Activated CD4-positive, alpha-beta T cell treated with anti-CD3 and anti-CD28 coated beads, Interleukin-2, amount 50 U/mL, for 48 hours (primary cell): ENCODE measurements at regions not wholly inside any gene's neighbourhood (a gene's known extent, or its start where the extent isn't known, plus 50 kb on each side); places are given as distances from the start of the nearest gene placed in this dataset.

Source experiments
- DNase-seq, 2 experiments: peaks; one replicate each; pipeline ENCODE4 v3.0.0-alpha.2; 2020

DNA sequence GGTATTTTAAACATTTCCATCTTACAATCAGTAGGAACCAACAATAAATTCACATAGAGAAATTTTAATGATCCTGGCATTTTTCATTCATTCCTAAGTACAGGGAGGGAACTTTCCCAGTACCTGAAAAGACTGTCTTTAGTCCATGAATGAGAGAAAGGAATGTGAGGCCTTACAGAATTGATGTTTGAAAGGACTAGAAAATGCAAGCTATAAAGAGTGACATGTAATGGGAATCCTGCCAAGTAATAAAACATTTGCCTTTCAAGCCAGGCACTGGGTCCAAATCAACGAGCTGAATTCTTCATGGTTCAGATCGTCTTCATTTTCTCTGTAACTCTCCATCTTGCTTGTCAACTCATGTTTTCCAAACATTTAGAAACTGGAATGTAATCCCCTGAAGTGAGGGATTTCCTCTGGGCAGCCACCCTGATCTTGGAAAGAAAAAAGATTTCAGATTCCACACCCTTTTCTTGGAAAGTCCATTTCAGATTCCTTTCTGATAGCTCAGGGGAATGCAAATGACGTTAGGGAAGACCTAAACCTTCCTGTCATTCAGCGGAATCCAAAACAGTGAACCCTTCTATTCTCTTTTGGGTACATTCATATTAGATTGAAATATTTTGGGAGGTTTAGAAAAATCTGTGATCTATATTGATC, 315.8 kb downstream of the SH3GL2 start:
- no peak for DNase-seq

DNA sequence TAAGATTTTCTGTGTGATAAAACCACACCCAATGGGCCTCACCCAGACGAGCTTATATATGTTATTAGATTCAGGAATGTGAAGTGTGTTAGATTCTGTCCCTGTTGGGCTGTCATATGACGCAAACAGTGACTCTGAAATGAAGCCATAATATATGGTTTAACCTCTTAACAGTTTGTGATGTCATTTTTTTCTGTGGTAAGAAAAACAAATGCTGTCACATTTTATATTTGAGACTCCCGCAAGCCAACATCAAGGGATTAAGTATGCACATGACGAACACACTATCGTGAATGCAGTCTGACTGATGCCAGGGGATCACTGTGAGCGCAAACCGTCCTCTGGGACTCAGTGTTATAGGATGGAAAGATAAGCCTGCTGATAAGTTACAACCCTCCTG, 321.7 kb downstream of the SH3GL2 start:
- DNase-seq = no peak

DNA sequence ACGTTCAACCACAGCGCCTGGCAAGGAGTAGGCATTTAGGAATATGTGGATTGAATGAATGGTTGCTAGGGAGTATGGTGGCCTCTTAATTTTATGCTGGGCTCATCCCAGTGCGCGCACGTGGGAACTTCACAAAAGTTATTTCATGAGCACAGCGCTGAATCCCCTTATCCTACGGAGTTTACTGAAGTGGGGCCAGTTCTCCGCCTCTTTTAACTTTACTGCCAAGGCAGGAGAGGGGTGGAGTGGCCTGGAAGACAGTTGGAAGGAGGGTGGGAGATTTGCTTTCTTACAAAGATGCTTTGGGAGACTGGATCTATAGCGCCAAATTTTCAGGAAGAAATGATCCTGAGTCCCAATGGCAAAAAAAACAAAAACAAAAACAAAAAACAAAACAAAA, 326.5 kb downstream of the SH3GL2 start:
- DNase-seq = no peak

DNA sequence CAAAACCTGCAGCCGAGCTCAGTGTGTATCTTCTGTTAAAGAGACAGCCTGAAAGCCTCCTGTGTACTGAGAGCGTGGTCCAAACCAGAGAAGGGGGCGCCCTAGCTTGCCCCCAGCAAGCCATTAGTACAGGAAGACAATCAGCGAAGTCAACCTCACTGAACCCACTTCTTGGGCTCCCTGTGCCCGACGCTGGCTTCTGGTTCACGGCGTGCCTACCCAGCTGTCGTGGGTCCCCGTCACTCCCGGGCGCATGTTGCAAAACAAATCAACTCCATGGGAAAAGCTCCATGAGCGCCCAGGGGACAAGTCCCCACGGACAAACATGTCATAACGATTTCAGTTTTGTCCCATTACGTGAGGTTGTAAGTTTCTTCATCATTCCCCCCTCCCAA, 326.9 kb downstream of the SH3GL2 start:
- DNase-seq = no peak

DNA sequence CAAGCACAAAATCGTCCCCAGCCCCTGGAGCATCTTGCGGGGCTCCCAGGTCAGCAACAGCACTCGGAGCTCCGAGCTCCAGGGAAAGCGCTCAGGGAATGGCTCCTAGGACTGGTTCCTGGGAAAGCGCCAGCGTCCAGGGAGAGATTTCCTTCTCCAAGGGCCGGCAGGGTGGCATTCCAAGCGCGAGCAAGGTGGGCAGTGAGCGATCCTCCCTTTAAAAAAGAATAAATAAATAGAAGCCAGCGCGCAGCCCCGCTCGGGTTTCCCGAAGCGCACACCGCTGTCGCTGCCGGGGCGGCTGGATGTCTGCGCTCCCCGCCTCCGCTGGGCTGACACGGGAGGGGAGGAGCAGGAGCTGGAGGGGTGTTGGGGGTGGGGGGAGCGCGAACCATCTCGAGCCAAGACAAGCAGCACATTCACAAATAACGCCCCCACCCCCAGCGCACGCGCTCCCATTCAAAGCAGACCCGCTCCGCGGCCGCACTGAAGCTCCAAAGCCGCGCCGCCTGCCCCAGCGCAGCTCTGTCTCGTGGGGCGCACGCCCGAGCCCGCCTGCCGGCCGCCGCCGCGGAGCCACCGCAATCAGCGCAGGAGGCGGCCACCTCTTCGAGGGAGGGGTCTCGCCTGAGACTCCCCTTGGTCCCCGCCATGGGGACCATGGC, 327.4 kb downstream of the SH3GL2 start:
- DNase-seq = no peak

DNA sequence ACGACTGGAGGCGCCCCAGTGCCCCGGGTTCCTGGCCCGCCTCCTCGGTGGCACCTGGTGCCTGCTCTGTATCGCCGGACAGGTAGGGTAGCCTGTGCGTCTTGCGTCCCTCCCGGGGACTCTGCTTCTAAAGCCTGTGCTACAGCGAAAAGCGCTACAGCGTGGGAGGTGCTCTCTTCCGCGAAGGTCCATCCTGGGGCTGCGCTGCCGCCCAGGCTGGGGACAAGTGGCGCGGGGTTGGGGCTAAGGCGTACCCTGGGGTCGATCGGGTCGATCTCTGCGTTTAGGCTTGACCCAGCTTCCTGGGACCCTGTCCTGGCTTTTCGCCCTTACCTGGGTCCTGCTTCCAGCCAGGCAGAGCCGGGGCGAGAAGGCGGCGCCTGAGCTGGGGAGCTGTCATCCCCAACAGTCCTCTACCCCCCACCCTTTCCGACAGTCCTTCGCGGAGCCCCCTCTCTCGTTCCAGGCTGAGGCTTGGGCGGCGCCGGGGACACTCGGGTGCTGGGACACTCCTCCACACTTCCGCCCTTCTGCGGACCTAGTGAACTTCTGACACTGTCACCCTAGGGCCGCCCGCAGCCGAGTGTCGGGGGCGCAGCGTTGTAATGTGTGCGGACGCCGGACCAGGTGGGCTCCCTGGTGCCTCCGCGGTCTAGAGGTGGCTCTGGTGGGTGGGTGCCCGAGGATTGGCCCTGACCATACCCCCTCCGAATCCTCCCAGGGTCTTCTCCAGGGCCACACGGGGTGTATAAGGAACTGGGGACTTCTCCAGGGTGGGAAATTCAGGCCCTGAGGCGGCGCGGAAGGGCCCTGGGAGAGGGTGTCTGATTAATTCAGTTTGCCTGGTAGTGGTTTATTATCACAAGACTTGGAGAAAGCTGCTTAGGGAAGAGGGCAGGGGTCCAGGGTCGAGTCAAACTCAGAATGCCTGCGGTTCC, 328.2 kb downstream of the SH3GL2 start:
- no peak for DNase-seq

DNA sequence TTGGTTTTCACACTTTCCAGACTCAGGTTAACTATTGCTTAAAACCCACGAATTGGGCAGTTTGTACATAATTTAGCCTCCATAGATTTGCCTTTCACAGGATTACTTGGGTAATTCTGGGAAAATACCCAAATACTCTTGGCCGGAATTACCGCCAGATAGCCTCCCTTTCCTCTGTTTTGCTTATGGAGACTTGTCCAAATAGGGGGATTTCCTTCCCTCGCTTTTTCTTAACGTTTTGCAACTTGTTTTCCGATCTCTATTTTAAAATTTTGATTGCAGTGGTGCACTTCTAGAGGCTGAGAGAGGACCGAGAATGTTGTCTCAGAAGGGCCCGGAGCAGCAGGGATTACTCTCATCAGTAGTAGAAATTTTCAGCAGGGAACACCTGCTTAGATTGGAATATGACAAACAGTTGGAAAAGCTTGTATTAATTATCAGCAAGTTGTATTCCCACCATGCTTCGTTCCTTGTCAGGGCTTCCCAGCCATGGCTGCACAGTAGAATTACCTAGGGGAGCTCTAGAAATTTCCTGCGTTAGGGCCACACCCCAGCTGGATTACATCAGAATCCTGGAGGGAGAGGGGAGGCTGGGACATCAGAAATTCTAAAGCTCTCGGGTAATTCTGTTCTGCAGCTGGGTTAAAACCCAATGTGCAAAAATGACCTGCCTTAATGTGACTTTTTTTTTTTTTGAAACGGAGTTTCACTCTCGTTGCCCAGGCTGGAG, 329.1 kb downstream of the SH3GL2 start:
- DNase-seq = no peak

DNA sequence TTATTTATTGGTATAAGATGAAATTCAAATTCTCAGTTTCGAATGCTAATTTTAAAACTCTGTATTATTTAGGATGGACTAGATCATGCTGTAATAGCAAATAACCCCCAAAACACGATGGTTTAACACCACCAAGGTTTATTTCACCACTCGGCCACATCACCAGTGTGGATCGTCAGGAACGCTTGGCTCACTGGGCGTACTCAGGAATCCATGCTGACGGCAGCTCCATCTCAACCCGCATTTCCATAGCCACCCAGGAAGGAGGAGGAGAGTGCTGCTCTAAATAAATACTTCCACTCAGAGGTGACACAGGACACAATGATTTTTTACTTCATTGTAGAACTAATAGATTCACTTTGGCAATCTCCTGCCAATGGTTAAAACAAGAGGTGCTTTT, 347.4 kb downstream of the SH3GL2 start:
- no peak for DNase-seq

DNA sequence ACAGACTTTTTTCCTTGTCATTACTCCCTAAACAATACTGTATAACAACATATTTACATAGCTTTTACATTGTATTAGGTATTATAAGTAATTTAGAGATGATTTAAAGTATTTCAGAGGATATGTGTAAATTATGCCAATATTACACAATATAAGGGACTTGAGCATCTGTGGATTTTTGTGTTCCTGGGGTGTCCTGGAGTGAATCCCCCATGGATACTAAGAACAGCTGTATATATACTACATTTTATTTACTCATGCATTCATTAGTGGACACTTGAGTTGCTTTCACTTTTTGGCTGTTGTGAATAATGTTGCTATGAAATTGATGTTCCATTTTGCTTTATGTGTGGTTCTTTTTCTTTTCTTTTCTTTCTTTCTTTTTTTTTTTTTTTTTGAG, 348.8 kb downstream of the SH3GL2 start:
- DNase-seq = no peak

DNA sequence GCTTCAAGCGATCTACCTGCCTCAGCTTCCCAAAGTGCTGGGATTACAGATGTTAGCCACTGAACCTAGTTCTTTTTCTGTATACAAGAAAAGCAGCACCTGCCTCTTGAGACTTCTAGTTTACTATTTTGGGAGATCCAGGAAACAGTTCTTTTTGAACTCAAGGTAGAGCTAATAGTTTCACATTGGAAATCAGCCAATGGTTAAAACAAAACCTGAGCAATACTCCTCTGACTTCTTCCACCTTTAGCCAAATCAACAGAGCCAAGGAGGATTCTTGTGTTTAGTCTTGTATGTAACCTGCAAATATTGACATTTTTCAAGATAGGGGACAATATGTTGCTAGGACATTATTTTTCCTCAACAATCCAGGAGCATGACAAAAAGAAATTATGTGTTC, 349.4 kb downstream of the SH3GL2 start:
- no peak for DNase-seq

DNA sequence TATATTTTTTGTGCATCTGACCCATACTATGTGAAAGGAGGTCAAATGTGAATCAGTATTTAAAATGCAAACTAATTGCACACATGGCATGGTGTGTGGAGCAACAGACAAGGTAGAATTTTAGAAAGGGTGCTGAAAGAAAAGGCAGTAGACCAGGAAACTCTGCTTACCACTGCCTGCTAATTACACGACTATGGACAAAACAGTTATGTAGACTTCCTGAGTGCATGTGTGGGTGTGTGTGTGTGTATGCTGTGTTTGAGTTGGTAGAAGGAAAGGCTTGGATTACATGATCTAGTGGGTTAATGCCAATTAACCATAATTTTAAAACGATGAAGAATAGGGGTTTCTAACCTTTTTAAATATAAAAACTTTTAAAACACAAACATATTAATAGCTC, 349.9 kb downstream of the SH3GL2 start:
- DNase-seq = no peak

DNA sequence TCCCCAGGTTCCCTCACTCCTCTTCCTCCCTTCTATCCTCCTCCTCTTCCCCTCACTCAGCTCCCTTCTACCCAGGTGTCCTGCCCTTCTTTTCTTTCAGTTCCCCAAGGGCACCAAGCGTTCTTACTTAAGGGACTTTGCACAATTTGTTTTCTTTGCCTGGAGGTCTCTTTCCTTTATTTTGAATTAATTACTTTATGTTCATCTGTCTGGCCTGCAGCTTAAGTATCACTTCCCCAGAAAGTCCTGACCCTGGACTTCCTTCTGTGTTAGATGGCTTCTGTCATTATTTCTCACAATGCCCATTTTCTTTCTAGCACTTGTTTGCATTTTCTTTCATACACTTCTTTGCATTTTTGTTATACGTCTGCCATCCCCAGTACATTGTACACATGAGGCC, 350.6 kb downstream of the SH3GL2 start:
- no peak for DNase-seq

DNA sequence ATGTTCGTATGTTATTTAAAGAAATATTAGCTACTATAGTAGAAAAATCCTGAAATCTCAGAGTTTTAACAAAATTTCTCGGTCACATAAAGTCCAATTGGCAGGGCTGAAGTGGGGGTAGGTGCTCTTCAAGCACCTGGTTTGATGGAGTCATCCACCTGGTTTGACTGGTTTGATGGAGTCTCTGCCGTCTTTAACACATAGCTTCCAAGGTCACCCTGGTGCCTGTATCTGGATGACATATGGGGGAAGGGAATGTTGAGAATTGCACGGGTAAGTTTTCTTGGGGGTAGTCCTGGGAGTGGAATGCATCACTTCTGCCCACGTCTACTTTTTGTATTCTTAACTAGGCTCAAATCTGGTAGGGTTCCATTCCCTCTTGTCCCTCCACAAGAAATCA, 351.2 kb downstream of the SH3GL2 start:
- DNase-seq = no peak

DNA sequence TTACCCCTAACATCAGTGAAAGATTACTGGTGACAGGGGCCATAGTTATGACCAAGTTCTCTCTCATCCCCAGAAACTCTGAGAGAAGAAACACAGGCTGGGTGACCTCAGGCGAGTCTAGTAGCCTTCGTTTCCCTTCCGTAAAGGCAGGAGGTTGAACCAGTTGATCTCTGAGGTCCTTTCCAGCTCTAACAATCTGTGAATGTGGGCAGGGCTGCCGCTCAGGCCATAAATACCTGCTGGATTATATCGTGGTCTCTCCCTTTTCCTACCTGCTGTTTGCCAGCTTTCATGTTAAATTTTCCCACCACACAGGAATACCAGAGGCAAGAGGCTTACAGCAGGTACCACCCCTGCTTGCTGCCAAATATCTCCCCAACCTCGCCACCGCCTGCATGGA, 357.5 kb downstream of the SH3GL2 start:
- DNase-seq = no peak

DNA sequence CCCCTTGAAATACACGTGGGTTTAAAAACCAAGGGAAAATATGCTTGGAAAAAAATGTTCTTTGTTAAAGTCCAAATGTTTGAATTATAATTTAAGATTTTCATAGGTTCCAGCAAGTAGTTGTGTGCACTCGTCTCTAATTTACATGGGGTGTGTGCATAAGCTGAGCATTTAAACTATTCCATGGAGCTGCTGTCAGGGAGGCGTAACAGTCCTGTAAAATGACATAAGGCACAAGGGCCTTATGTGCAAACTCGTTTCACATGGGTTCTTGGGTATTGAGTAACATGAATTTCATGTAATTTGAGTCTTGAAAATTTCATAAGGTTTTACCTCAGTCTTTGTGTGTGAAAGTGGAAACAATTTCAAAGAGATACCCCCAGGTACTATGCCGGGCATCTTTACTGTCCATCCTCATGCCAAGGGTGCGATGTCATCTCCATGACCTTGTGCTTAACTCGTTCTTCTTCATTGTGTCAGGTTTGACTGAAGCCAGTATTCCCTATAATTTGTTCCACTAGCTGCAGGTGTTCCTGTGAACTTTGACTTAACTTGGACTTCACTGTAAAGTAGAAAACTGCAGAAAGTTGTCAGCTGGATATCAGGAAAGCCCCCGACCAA, 359.3 kb downstream of the SH3GL2 start:
- DNase-seq = no peak

DNA sequence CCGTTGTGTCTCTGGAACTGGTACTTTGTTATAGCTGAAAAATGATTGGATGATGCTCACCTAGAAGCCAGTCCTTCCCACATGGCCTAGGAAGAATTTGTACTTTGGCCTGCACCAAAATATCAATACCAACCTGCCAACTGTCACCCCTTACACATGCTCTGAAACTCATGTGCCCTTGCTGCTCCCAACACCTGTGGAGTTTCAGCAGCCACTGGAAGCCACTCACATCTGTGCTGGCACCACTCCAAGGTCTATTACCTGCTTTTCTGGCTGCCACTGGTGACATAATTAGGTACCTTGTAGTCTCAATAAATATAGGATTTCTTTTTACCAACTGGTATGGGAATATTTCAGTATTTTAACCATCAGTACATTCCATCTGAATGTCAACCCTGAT, 363.6 kb downstream of the SH3GL2 start:
- no peak for DNase-seq

DNA sequence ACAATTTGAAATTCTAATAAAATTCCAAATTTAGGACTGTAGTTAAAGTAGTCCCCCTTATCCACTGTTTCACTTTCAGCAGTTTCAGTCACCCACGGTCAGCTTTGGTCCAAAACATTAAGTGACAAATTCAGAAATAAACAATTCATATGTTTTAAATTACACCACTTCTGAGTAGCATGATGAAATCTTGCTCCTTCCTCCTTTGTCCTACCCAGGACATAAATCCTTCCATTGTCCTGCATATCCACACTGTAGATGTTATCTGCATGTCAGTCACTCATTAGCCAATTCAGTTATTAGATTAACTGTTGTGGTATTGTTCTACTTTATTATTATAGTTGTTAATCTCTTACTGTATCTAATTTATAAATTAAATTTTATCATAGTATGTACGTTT, 376.5 kb downstream of the SH3GL2 start:
- DNase-seq = no peak

DNA sequence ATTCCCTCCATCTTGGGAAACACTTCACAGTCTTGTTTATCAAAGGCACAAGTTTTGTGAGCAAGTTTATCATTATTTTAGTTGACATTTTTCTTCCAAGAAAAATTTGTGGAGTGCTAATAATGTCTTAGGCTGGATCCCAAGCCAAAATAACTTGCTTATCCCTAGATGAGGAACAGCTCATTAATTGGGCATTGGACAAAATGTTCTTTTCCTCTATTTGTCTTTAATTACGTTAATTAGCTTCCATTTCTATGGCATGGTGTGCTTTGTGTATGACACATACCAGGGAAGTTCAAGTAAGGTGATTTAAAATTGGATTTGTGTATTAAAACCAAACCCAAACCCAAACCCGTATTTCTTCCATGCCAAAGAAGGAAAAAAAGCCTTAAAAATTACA, 379.5 kb downstream of the SH3GL2 start:
- no peak for DNase-seq

DNA sequence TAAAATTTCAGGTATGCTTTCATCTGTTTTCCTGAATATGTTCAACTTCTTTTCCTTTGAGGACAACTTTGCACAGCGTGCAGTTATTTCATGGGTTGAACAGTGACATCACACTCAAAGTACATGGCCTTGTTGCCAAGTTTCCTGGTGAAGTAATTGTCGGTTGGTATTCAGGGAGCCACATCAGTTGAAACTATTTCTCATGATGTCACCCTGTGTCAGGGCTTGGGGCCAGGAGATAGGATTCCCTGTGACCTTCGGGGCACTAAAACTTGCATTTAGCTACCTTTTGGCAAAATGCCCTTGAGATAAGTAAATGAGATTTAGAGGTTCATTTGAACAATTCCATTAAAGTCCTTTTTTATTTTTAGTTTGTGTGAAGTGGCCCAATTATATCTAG, 383.9 kb downstream of the SH3GL2 start:
- no peak for DNase-seq

DNA sequence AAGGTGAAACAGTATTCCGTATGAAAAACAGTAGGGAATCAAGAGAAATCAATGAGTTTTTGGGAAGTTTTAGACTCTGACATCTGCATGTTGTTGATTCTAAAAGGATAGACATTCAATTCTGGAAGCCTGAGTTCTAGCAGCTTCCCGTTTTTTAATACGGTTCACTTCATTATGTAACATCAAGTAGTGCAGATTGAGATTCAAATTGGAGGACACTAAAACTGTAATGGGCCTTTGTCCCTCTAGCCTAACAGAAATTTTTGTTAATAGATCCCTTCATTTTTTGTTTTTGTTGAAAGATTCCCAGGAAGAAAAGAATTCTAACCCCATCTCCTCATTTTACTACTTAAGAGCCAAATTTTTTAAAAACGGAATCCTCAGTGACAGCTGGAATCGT, 384.6 kb downstream of the SH3GL2 start:
- DNase-seq = no peak

DNA sequence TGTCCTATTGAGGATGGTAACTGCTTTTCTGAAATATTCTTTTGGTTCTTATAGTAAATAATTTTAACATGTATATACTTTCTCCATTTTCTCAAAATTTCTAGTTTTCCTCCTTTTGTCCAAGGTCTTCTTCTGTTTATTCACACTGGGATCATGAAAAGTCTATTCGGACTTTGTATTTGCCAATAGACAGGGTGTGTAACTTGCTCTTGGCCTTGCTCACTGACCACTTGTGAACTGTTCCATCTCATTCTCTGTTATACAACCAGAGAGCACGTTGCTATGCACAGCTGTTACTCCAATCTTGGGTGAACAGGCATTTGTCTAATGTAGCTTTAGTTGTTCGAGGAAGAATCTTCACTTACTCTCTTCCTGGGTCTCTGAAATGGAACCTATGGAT, 388.9 kb downstream of the SH3GL2 start:
- DNase-seq = no peak

DNA sequence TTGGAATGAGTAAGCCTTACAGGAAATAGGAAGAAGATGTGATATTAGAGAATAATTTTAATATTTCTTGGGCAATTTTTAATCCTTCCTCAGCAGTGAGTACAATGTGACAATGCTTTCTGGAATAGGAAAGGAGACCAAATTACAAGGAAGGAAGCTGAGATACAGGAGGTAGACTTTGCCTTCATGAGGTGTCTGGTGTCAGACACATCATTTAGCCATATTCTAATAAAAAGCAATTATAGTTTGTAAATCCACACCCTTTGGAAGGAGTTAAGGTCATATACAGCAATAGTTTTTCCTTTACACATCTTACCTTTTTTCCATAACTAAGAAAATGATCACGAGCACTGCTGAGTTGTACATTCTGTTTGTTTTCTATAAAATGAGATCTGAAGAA, 390.4 kb downstream of the SH3GL2 start:
- no peak for DNase-seq

DNA sequence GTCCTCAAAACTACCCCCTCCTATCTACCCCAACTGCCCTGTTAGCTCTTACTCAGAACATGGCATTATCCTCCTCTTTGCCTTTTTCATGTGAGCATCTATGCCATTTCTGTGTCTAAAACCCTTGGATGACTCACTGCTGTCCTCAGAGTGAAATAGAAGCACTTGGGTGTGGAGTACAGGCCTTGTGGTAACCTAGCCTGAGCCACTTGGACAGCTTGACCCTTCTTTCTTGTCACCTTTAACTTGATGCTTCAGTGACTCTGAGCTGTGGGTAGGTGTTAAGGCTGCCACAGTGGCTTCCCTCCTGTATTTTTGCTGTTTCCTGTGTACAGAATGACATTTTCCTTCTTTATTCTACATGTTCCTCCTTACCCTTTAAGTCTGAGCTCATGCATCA, 391.4 kb downstream of the SH3GL2 start:
- no peak for DNase-seq
